ENCODE measurements at regions not wholly inside any gene's neighbourhood (a gene's known extent, or its start where the extent isn't known, plus 50 kb on each side); places are given as distances from the start of the nearest gene placed in this dataset.

DNA sequence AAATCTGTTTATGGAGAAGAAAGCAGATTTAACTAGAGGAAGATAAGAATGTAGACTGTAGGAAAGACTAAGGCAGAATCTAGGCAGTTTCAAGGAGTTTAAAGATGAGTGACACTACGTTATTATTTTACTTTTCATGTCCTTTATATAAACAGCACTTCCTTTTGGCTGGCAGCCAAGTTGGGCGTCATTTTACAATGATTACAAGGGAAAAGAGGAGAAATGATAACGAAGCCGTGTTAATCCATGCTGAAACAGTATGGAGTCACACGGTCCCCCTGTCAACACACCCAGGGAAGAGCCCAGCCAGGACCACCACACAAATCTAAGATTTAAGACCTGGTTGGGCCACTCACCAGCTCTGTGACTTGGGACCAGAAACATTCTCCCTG, 83.7 kb upstream of the NEO1 start:
- no peak overlapping the region for H3K4ac ChIP-seq (ENCODE audit: low read depth, low read length)
- H3K9ac ChIP-seq (ENCODE audit: extremely low read depth, insufficient read length, low read length), result no peak overlapping the region
- H2BK20ac ChIP-seq (ENCODE audit: low read depth, low read length, poor library complexity, severe bottlenecking), result no peak overlapping the region

More for the DNA sequence above, 83.7 kb upstream of the NEO1 start:
- Histone ChIP-seq H3K79me1 (ENCODE audit: insufficient read depth, low read depth, low read length, poor library complexity, severe bottlenecking) (no peaks in the 10 kb centered on the region), H2BK120ac (ENCODE audit: low read depth, low read length, poor library complexity, severe bottlenecking) (no peak overlapping the region), H2BK15ac (ENCODE audit: low read depth, low read length) (no peak overlapping the region), H2AK5ac (ENCODE audit: insufficient read length, low read length) (no peak overlapping the region), H3K4me2 (ENCODE audit: insufficient read depth, insufficient read length, low read length) (no peak overlapping the region), H3K23ac (ENCODE audit: insufficient read length, low read depth, low read length) (no peak overlapping the region), H3K27ac (ENCODE audit: insufficient read length, low read depth, low read length) (no peak overlapping the region), H2AFZ (ENCODE audit: low read length) (no peak overlapping the region), H3T11ph (ENCODE audit: low read length) (no peak overlapping the region), H4K8ac (replicated peaks; ENCODE audit: insufficient read length, low read depth, low read length) (no peak overlapping the region), H2BK5ac (ENCODE audit: insufficient read length, low read length) (no peak overlapping the region), H3K56ac (ENCODE audit: insufficient read length, low read depth, low read length) (no peak overlapping the region), H3K14ac (ENCODE audit: insufficient read depth, low read length) (no peak overlapping the region), H4K20me1 (ENCODE audit: control insufficient read depth, insufficient read depth, insufficient read length) (no peaks in the 10 kb centered on the region), H3K4me1 (ENCODE audit: insufficient read depth, low read length) (no peaks in the 10 kb centered on the region), H4K5ac (ENCODE audit: insufficient read length, low read depth, low read length) (no peak overlapping the region), H4K91ac (ENCODE audit: insufficient read length, low read depth, low read length) (no peak overlapping the region), H3K27me3 (ENCODE audit: insufficient read depth, low read length) (no peaks in the 10 kb centered on the region), H3K23me2 (ENCODE audit: insufficient read length, low read depth, low read length, poor library complexity, severe bottlenecking) (no peaks in the 10 kb centered on the region), H3K9me3 (ENCODE audit: control insufficient read depth, low read depth, low read length) (no peaks in the 10 kb centered on the region), H2BK12ac (ENCODE audit: insufficient read length, low read depth, low read length) (no peak overlapping the region), H3K79me2 (ENCODE audit: insufficient read depth, low read length) (no peaks in the 10 kb centered on the region), H3K18ac (ENCODE audit: insufficient read length, low read depth, low read length) (no peak overlapping the region)
- DNase-seq, result no peak
- TF ChIP-seq, protein P1, sequence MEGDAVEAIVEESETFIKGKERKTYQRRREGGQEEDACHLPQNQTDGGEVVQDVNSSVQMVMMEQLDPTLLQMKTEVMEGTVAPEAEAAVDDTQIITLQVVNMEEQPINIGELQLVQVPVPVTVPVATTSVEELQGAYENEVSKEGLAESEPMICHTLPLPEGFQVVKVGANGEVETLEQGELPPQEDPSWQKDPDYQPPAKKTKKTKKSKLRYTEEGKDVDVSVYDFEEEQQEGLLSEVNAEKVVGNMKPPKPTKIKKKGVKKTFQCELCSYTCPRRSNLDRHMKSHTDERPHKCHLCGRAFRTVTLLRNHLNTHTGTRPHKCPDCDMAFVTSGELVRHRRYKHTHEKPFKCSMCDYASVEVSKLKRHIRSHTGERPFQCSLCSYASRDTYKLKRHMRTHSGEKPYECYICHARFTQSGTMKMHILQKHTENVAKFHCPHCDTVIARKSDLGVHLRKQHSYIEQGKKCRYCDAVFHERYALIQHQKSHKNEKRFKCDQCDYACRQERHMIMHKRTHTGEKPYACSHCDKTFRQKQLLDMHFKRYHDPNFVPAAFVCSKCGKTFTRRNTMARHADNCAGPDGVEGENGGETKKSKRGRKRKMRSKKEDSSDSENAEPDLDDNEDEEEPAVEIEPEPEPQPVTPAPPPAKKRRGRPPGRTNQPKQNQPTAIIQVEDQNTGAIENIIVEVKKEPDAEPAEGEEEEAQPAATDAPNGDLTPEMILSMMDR (conservative IDR thresholded peaks at IDR 0.05), result no peak
- H3K27me3 Mint-ChIP-seq (ENCODE audit: low read depth), result peaks cover 2% of the 10 kb centered on the region; the same call in 1 of the 2 replicates
- H3K4me3 Mint-ChIP-seq, result no peak overlapping the region
- H3K4me1 Mint-ChIP-seq, result peaks cover 3% of the 10 kb centered on the region in 2 experiments; a peak in 1 of 4 replicates
- WGBS (ENCODE audit: extremely low coverage, insufficient read length, low lambda C conversion rate), result no CpG with 5 or more reads among the region's 5 CpGs
- H3K36me3 Mint-ChIP-seq (ENCODE audit: insufficient read depth in 1 of 3, low read depth in 3 of 3), result peaks cover 0 to 2% (median 0%) of the 10 kb centered on the region in 3 experiments; a peak in 1 of 7 replicates
- H3K9me3 Mint-ChIP-seq, result peaks cover 4 to 12% of the 10 kb centered on the region in 2 experiments
- H3K27ac Mint-ChIP-seq, result no peak overlapping the region
